ENCODE measurements at regions not wholly inside any gene's neighbourhood (a gene's known extent, or its start where the extent isn't known, plus 50 kb on each side); places are given as distances from the start of the nearest gene placed in this dataset.

GRCh38 chr9:108058135-108058814 lies 568.7 kb upstream of the KLF4 start:
- Mint-ChIP-seq H3K9me3 (ENCODE audit: unreplicated experiment) (peaks cover 11% of the 10 kb centered on the region), H3K4me3 (ENCODE audit: unreplicated experiment) (no peak overlapping the region), H3K4me1 (ENCODE audit: low read depth, unreplicated experiment) (peaks cover 40% of the 10 kb centered on the region), H3K27ac (ENCODE audit: unreplicated experiment) (no peak overlapping the region), H3K36me3 (ENCODE audit: insufficient read depth, unreplicated experiment) (no peaks in the 10 kb centered on the region), H3K27me3 (ENCODE audit: insufficient read depth, unreplicated experiment) (no peaks in the 10 kb centered on the region)
- no peak overlapping the region for H3K4me3 ChIP-seq (ENCODE audit: low read depth, low read length)
- no peaks in the 10 kb centered on the region for H3K36me3 ChIP-seq (ENCODE audit: control insufficient read depth, insufficient read depth, low read length)
- no peaks in the 10 kb centered on the region for H3K9me3 ChIP-seq
- BruUV-seq (replicated peaks) = no TSS peak
- DNase-seq = no peak
- POLR2A ChIA-PET = no interaction called here
- peaks cover 10% of the 10 kb centered on the region; the same call in 1 of the 2 replicates for H3K4me1 ChIP-seq
- TF ChIP-seq, protein P1, sequence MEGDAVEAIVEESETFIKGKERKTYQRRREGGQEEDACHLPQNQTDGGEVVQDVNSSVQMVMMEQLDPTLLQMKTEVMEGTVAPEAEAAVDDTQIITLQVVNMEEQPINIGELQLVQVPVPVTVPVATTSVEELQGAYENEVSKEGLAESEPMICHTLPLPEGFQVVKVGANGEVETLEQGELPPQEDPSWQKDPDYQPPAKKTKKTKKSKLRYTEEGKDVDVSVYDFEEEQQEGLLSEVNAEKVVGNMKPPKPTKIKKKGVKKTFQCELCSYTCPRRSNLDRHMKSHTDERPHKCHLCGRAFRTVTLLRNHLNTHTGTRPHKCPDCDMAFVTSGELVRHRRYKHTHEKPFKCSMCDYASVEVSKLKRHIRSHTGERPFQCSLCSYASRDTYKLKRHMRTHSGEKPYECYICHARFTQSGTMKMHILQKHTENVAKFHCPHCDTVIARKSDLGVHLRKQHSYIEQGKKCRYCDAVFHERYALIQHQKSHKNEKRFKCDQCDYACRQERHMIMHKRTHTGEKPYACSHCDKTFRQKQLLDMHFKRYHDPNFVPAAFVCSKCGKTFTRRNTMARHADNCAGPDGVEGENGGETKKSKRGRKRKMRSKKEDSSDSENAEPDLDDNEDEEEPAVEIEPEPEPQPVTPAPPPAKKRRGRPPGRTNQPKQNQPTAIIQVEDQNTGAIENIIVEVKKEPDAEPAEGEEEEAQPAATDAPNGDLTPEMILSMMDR (IDR thresholded peaks at IDR 0.05; ENCODE audit: insufficient read depth in 1 of 2, low read depth in 1 of 2, low read length in 1 of 2, severe bottlenecking in 1 of 2, unreplicated experiment in 1 of 2) = no peak
- no peaks in the 10 kb centered on the region for H3K27me3 ChIP-seq (replicated peaks; ENCODE audit: control insufficient read depth, insufficient read depth, low read length)
- intact Hi-C loops (cut with micrococcal nuclease; ENCODE audit: unreplicated experiment) = no loop called here
- CTCF ChIA-PET = no interaction called here

DNA sequence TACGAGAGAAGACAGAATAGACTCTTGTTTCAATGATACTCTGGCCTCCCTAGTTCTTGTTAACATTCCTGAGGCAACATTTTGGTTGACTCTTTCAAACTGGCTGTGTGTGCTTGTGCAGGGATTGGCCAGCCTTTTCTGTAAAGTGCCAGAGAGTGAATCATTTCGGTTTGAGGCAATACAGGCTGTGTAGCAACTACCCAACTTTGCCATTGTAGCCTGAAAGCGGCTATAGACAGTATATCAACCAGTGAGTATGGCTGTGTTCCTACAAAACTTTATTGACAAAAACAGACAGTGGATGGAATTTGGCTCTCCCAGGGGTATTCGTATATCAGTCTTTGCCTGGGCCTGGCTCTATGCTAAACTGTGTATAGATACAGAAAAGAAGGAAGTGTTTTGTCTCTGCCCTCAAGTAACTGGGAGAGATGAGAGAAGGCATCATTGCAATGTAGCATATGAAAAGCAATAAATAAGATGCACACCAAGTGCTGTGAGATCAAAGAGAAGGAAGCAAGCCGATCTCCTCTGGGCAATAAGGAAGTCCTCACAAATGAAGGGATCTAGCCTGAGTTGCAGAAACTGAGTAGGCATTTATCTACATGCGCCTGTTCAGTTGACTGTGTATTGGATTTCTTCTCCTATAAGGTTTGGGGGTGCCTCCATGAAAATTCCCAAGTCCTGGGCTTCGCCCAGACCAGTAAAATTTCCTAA lies 568.0 kb upstream of the KLF4 start:
- Mint-ChIP-seq H3K27me3 (ENCODE audit: insufficient read depth, unreplicated experiment) (no peaks in the 10 kb centered on the region), H3K27ac (ENCODE audit: unreplicated experiment) (no peak overlapping the region), H3K36me3 (ENCODE audit: insufficient read depth, unreplicated experiment) (no peaks in the 10 kb centered on the region), H3K4me1 (ENCODE audit: low read depth, unreplicated experiment) (peaks cover 40% of the 10 kb centered on the region), H3K9me3 (ENCODE audit: unreplicated experiment) (peaks cover 11% of the 10 kb centered on the region), H3K4me3 (ENCODE audit: unreplicated experiment) (no peak overlapping the region)
- POLR2A ChIA-PET = no interaction called here
- Histone ChIP-seq H3K4me1 (peaks cover 10% of the 10 kb centered on the region; the same call in 1 of the 2 replicates), H3K4me3 (ENCODE audit: low read depth, low read length) (no peak overlapping the region), H3K9me3 (no peaks in the 10 kb centered on the region), H3K36me3 (ENCODE audit: control insufficient read depth, insufficient read depth, low read length) (no peaks in the 10 kb centered on the region), H3K27me3 (replicated peaks; ENCODE audit: control insufficient read depth, insufficient read depth, low read length) (no peaks in the 10 kb centered on the region)
- peak in 1 of 2 experiments; percentile 19 for DNase-seq
- TF ChIP-seq, protein P1 (IDR thresholded peaks at IDR 0.05; ENCODE audit: insufficient read depth in 1 of 2, low read depth in 1 of 2, low read length in 1 of 2, severe bottlenecking in 1 of 2, unreplicated experiment in 1 of 2) = no peak
- BruUV-seq (replicated peaks) = no TSS peak
- intact Hi-C loops (cut with micrococcal nuclease; ENCODE audit: unreplicated experiment) = no loop called here
- CTCF ChIA-PET = no interaction called here

- ChIA-PET CTCF (no interaction called here), POLR2A (no interaction called here)
- Mint-ChIP-seq H3K9me3 (ENCODE audit: unreplicated experiment) (peaks cover 11% of the 10 kb centered on the region), H3K27ac (ENCODE audit: unreplicated experiment) (no peak overlapping the region), H3K36me3 (ENCODE audit: insufficient read depth, unreplicated experiment) (no peaks in the 10 kb centered on the region), H3K4me3 (ENCODE audit: unreplicated experiment) (no peak overlapping the region), H3K27me3 (ENCODE audit: insufficient read depth, unreplicated experiment) (no peaks in the 10 kb centered on the region), H3K4me1 (ENCODE audit: low read depth, unreplicated experiment) (peaks cover 40% of the 10 kb centered on the region)
- intact Hi-C loops (cut with micrococcal nuclease; ENCODE audit: unreplicated experiment) = no loop called here
- Histone ChIP-seq H3K4me1 (peaks cover 10% of the 10 kb centered on the region; the same call in 1 of the 2 replicates), H3K27me3 (replicated peaks; ENCODE audit: control insufficient read depth, insufficient read depth, low read length) (no peaks in the 10 kb centered on the region), H3K9me3 (no peaks in the 10 kb centered on the region), H3K4me3 (ENCODE audit: low read depth, low read length) (no peak overlapping the region), H3K36me3 (ENCODE audit: control insufficient read depth, insufficient read depth, low read length) (no peaks in the 10 kb centered on the region)
- DNase-seq = no peak
- TF ChIP-seq, protein P1 (IDR thresholded peaks at IDR 0.05; ENCODE audit: insufficient read depth in 1 of 2, low read depth in 1 of 2, low read length in 1 of 2, severe bottlenecking in 1 of 2, unreplicated experiment in 1 of 2) = no peak
- no TSS peak for BruUV-seq (replicated peaks)
Observed at GRCh38 chr9:108056805-108057386, 567.3 kb upstream of the KLF4 start.

All from Caco-2 (cell line).